Trophoblast cell (in vitro differentiated cells and primary cell): ENCODE measurements at regions not wholly inside any gene's neighbourhood (a gene's known extent, or its start where the extent isn't known, plus 50 kb on each side); places are given as distances from the start of the nearest gene placed in this dataset.

Experiments used
- DNase-seq, 2 donors: peaks; one replicate each; pipeline ENCODE4 v3.0.0-alpha.2; 2016
- H2AFZ ChIP-seq: 2 replicates; pipeline ENCODE4 v1.6.1; 2013; ENCODE audit warnings: low read length, moderate library complexity, mild to moderate bottlenecking; ENCODE audit not compliant: insufficient read depth, poor library complexity
- H2AK5ac ChIP-seq: 2 replicates; pipeline ENCODE4 v1.6.1; 2013; ENCODE audit warnings: mild to moderate bottlenecking, low read length
- H2BK120ac ChIP-seq: 2 replicates; pipeline ENCODE4 v1.6.1; 2013; ENCODE audit warnings: low read length, mild to moderate bottlenecking, moderate library complexity; ENCODE audit not compliant: insufficient read depth, poor library complexity
- H2BK12ac ChIP-seq: 2 replicates; pipeline ENCODE4 v1.6.1; 2013; ENCODE audit warnings: mild to moderate bottlenecking, low read length, moderate library complexity
- H2BK5ac ChIP-seq: 2 replicates; pipeline ENCODE4 v1.6.1; 2013; ENCODE audit warnings: low read length, low read depth, moderate library complexity, mild to moderate bottlenecking; ENCODE audit not compliant: poor library complexity
- H3K14ac ChIP-seq: 2 replicates; pipeline ENCODE4 v1.6.1; 2013; ENCODE audit warnings: mild to moderate bottlenecking, low read length
- H3K18ac ChIP-seq: 2 replicates; pipeline ENCODE4 v1.6.1; 2013; ENCODE audit warnings: mild to moderate bottlenecking, low read length
- H3K23ac ChIP-seq: 2 replicates; pipeline ENCODE4 v1.6.1; 2013; ENCODE audit warnings: low read length
- H3K27ac ChIP-seq: 2 replicates; pipeline ENCODE4 v1.5.1; 2013; ENCODE audit warnings: low read depth, mild to moderate bottlenecking, inconsistent platforms, low read length, moderate library complexity
- H3K27me3 ChIP-seq: 2 replicates; pipeline ENCODE4 v1.6.1; 2013; ENCODE audit warnings: inconsistent platforms, mild to moderate bottlenecking, low read length, moderate library complexity; ENCODE audit not compliant: insufficient read depth
- H3K36me3 ChIP-seq, 2 experiments: 1 replicate in 1 of 2; 2 replicates in 1 of 2; pipeline ENCODE4 v1.6.1; 2013; ENCODE audit warnings: low read length in 2 of 2, mild to moderate bottlenecking in 2 of 2, moderate library complexity in 1 of 2; ENCODE audit not compliant: insufficient read depth in 2 of 2, control insufficient read depth in 1 of 2
- H3K4ac ChIP-seq: 2 replicates; pipeline ENCODE4 v1.6.1; 2013; ENCODE audit warnings: low read depth, mild to moderate bottlenecking, low read length, moderate library complexity
- H3K4me1 ChIP-seq, 2 experiments: 1 replicate in 1 of 2; 2 replicates in 1 of 2; pipeline ENCODE4 v1.6.1; 2013; ENCODE audit warnings: low read length in 2 of 2, mild to moderate bottlenecking in 2 of 2, moderate library complexity in 1 of 2; ENCODE audit not compliant: insufficient read depth in 2 of 2, control insufficient read depth in 1 of 2
- H3K4me2 ChIP-seq: 2 replicates; pipeline ENCODE4 v1.6.1; 2013; ENCODE audit warnings: inconsistent platforms, mild to moderate bottlenecking, low read length, moderate library complexity
- H3K4me3 ChIP-seq: 2 replicates; pipeline ENCODE4 v1.5.1; 2013; ENCODE audit warnings: mild to moderate bottlenecking, low read depth, low read length, inconsistent platforms
- H3K79me1 ChIP-seq: one replicate; pipeline ENCODE4 v1.6.1; 2013; ENCODE audit warnings: low read length
- H3K79me2 ChIP-seq: 2 replicates; pipeline ENCODE4 v1.6.1; 2013; ENCODE audit warnings: low read length, mild to moderate bottlenecking; ENCODE audit not compliant: control insufficient read depth, insufficient read depth, poor library complexity
- H3K9ac ChIP-seq: 2 replicates; pipeline ENCODE4 v1.6.1; 2013; ENCODE audit warnings: mild to moderate bottlenecking, low read length
- H3K9me3 ChIP-seq: 2 replicates; pipeline ENCODE4 v1.6.1; 2013; ENCODE audit warnings: low read depth, mild to moderate bottlenecking, control low read depth, inconsistent platforms, low read length; ENCODE audit not compliant: insufficient read depth
- H4K12ac ChIP-seq: 2 replicates; pipeline ENCODE4 v1.6.1; 2013; ENCODE audit warnings: low read depth, mild to moderate bottlenecking, low read length, moderate library complexity
- H4K8ac ChIP-seq: 2 replicates; pipeline ENCODE4 v1.6.1; 2013; ENCODE audit warnings: low read depth, mild to moderate bottlenecking, low read length, moderate library complexity
- H4K91ac ChIP-seq: one replicate; pipeline ENCODE4 v1.6.1; 2013; ENCODE audit warnings: low read depth, mild to moderate bottlenecking, low read length, moderate library complexity
- WGBS: extraction: QIAGEN DNeasy Blood & Tissue Kit; methylation state at CpG from one replicate; pipeline ENCODE4 v1.1.7; 2013; ENCODE audit warnings: missing lambda C conversion rate; ENCODE audit not compliant: insufficient read length, insufficient coverage; ENCODE audit errors: extremely low coverage; 5-methylcytosine and 5-hydroxymethylcytosine counted together

DNA sequence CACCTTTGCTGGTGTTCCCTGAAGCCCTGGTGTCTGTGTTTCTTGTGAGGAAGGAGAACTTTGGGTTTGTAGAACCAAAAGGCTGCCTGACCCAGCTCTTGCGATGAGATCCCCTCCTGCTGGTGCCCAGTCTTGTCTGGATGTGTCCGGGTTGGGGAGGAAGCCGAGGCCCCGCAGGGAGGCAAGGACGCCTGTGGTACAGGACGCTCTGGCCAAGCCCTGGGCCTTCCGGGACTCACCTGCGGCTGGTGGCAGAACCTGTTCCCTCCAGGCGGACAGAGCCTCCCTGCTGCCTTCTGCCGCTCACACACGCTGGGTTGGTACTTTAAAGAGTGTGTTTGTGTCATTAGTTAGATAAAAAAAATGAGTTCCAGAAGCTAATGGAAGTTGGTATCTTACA, 616.2 kb downstream of the GALR1 start:
- no peaks in the 10 kb centered on the region for H3K36me3 ChIP-seq
- no peaks in the 10 kb centered on the region for H3K79me2 ChIP-seq
- no peak overlapping the region for H2AK5ac ChIP-seq
- no peak overlapping the region for H3K4ac ChIP-seq
- no CpG with 5 or more reads among the region's 11 CpGs for WGBS
- H3K27me3 ChIP-seq: no peaks in the 10 kb centered on the region
- no peak overlapping the region for H3K4me3 ChIP-seq
- no peak overlapping the region for H3K4me2 ChIP-seq
- H2BK12ac ChIP-seq: no peak overlapping the region
- H3K4me1 ChIP-seq: no peaks in the 10 kb centered on the region
- no peak for DNase-seq
- H2BK120ac ChIP-seq: no peak overlapping the region
- H4K8ac ChIP-seq: no peak overlapping the region
- no peak overlapping the region for H3K9ac ChIP-seq
- no peak overlapping the region for H2AFZ ChIP-seq
- H3K18ac ChIP-seq: no peak overlapping the region
- no peak overlapping the region for H3K27ac ChIP-seq
- H3K14ac ChIP-seq: no peak overlapping the region
- H3K9me3 ChIP-seq: no peaks in the 10 kb centered on the region
- no peak overlapping the region for H4K91ac ChIP-seq
- no peaks in the 10 kb centered on the region for H3K79me1 ChIP-seq
- no peak overlapping the region for H3K23ac ChIP-seq
- H4K12ac ChIP-seq: no peak overlapping the region
- no peak overlapping the region for H2BK5ac ChIP-seq

DNA sequence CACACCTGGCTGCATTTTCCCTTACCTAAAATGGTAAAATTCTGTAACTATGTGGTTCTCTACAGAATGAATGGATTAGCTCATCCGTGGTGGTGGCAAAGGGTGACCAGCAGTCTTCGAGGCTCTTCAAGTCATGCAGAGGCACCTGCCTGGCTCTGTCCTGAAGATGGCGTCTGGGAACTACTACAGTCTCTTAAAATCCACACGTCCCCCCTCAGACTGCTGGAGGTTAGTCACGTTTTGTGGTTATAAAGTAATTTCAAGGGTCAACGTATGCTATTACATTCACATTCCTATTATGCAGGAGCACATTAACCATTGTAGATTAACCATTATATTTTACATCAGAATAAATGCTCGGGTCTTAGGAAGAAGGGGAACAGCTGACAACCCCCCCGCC, 616.7 kb downstream of the GALR1 start:
- Histone ChIP-seq H2AFZ (no peak overlapping the region), H3K79me2 (no peaks in the 10 kb centered on the region), H3K4me1 (no peaks in the 10 kb centered on the region), H3K4me3 (no peak overlapping the region), H3K14ac (no peak overlapping the region), H2AK5ac (no peak overlapping the region), H3K23ac (no peak overlapping the region), H4K12ac (no peak overlapping the region), H3K9me3 (no peaks in the 10 kb centered on the region), H3K27ac (no peak overlapping the region), H4K91ac (no peak overlapping the region), H2BK120ac (no peak overlapping the region), H2BK5ac (no peak overlapping the region), H3K36me3 (no peaks in the 10 kb centered on the region), H3K79me1 (no peaks in the 10 kb centered on the region), H3K18ac (no peak overlapping the region), H2BK12ac (no peak overlapping the region), H3K4ac (no peak overlapping the region), H3K4me2 (no peak overlapping the region), H4K8ac (no peak overlapping the region), H3K27me3 (no peaks in the 10 kb centered on the region), H3K9ac (no peak overlapping the region)
- no peak for DNase-seq
- no CpG with 5 or more reads among the region's 8 CpGs for WGBS

DNA sequence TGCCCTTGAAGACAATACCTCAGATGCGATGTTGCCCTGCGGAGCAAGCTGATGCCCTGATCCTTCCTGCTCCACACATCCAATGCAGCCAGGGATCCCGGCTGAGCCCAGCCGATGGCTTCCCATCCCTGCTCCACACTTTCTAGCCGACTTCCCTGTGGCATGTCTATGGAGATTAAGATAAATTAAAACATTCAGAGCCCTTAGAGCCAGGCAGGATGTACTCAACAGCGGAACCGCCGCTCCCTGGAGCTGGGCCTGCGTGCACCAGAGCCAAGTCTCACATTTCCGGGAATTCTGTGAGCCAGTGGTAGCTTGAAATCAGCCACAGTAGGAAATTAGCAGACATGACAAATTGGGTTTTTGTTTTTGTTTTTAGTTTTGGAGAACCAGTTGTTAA, 620.6 kb downstream of the GALR1 start:
- H4K12ac ChIP-seq: no peak overlapping the region
- no peaks in the 10 kb centered on the region for H3K36me3 ChIP-seq
- H3K79me2 ChIP-seq: no peaks in the 10 kb centered on the region
- no peak overlapping the region for H4K8ac ChIP-seq
- no peak overlapping the region for H3K27ac ChIP-seq
- H3K27me3 ChIP-seq: no peaks in the 10 kb centered on the region
- H3K14ac ChIP-seq: no peak overlapping the region
- H3K9me3 ChIP-seq: no peaks in the 10 kb centered on the region
- H2BK12ac ChIP-seq: no peak overlapping the region
- no peaks in the 10 kb centered on the region for H3K79me1 ChIP-seq
- no peak overlapping the region for H3K4ac ChIP-seq
- no peak for DNase-seq
- H4K91ac ChIP-seq: no peak overlapping the region
- no peak overlapping the region for H3K18ac ChIP-seq
- H2AK5ac ChIP-seq: no peak overlapping the region
- H3K4me2 ChIP-seq: no peak overlapping the region
- H3K4me1 ChIP-seq: no peaks in the 10 kb centered on the region
- H2BK120ac ChIP-seq: no peak overlapping the region
- H3K9ac ChIP-seq: no peak overlapping the region
- no peak overlapping the region for H2AFZ ChIP-seq
- no CpG with 5 or more reads among the region's 10 CpGs for WGBS
- no peak overlapping the region for H3K23ac ChIP-seq
- no peak overlapping the region for H3K4me3 ChIP-seq
- H2BK5ac ChIP-seq: no peak overlapping the region

GRCh38 chr18:77870894-77871293, 621.2 kb downstream of the GALR1 start:
- H3K23ac ChIP-seq: no peak overlapping the region
- H3K4me1 ChIP-seq: no peaks in the 10 kb centered on the region
- no peak for DNase-seq
- H3K79me2 ChIP-seq: no peaks in the 10 kb centered on the region
- H3K27ac ChIP-seq: no peak overlapping the region
- no peak overlapping the region for H4K12ac ChIP-seq
- H3K4ac ChIP-seq: no peak overlapping the region
- H3K36me3 ChIP-seq: no peaks in the 10 kb centered on the region
- H3K9ac ChIP-seq: no peak overlapping the region
- no peaks in the 10 kb centered on the region for H3K27me3 ChIP-seq
- no peak overlapping the region for H3K4me2 ChIP-seq
- H3K79me1 ChIP-seq: no peaks in the 10 kb centered on the region
- H3K14ac ChIP-seq: no peak overlapping the region
- no peak overlapping the region for H2BK5ac ChIP-seq
- no peak overlapping the region for H2BK12ac ChIP-seq
- no peak overlapping the region for H4K91ac ChIP-seq
- H3K4me3 ChIP-seq: no peak overlapping the region
- no peak overlapping the region for H2AK5ac ChIP-seq
- H2BK120ac ChIP-seq: no peak overlapping the region
- H2AFZ ChIP-seq: no peak overlapping the region
- no CpG with 5 or more reads among the region's 10 CpGs for WGBS
- H3K9me3 ChIP-seq: no peaks in the 10 kb centered on the region
- no peak overlapping the region for H3K18ac ChIP-seq
- no peak overlapping the region for H4K8ac ChIP-seq
